GDM1 (cell line): ENCODE measurements at regions not wholly inside any gene's neighbourhood (a gene's known extent, or its start where the extent isn't known, plus 50 kb on each side); places are given as distances from the start of the nearest gene placed in this dataset.

Experiments used
- DNase-seq: peaks from one replicate; lab custom pipeline; 2025; lab: John Stamatoyannopoulos, UW

DNA sequence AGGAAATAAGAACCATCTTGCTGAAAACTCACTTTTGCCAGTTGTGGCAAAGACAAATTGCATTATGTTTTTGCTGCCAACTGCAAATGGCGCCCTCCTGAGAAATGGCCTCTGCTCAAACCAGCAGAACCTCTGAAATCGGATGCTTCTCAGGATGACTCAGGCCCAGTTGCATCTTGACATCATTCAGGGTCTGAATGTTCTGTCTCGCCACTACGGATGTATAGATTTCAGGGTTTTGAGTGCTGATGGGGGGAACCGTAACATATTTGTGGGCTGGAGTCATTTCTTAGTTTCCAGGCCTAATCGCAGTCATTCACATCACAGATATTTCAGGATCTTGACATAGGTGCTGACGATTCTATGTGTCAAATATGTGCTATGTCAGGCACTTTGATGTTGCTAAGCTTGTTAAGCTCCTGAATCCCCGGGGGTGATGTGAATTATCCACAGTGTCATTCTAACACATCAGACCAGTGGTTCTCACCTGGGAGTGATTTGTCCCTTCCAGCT lies 207.1 kb downstream of the NFATC2 start:
- DNase-seq, result no peak

DNA sequence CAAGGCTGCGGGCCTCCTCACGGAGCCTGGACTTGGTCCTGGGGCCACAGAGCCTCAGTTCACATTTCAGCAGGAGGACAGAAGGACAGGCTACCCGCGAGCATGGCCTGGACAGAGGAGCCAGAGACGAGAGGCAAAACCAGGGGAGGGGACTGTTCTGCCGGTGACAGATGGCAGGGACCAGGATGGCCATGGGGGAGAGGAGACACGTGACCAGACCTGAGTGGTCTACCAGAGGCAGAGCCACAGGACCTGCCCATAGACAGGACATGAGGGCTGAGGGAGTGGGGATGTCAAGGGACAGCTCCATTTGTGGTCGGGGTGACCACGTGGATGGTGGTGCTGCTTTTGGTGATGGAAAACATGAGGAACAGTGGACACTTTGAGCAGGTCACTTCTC lies 207.9 kb downstream of the NFATC2 start:
- no peak for DNase-seq

DNA sequence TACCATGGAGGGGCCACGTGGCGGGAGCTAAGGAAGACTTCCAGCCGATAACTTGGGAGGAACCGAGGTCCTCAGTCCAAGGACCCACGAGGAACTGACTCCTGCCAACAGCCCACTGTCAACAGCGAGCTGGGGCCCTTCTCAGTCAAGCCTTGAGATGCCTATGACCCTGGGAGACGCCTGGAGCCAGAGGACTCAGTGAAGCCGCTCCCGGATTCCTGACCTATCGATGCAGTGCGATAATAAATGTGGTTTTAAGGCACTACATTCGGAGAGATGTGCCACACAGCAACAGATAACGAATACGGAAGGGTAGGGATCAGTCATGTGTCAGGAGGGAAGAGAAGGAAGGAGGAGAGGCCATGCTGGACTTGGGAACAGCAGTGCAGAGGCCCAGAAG lies 208.5 kb downstream of the NFATC2 start:
- no peak for DNase-seq

DNA sequence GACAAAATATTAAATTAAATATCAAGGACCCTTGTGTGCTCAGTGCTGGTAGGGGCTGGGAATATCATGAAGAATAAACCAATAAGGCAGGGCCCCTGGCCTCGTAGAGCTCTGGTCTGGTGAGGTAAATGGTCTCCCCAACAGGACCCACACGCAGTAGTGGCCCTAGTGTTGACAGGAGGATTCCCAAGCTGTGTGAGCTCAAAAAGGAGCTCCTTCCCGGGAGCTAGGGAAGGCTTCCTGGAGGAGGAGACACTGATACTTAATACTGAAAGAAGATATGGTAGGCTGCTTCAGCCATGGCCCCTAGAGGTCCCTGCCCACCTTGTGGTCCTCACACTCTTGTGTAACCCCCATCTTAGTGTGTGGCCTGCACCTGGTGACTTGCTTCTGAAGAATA lies 209.1 kb downstream of the NFATC2 start:
- no peak for DNase-seq

DNA sequence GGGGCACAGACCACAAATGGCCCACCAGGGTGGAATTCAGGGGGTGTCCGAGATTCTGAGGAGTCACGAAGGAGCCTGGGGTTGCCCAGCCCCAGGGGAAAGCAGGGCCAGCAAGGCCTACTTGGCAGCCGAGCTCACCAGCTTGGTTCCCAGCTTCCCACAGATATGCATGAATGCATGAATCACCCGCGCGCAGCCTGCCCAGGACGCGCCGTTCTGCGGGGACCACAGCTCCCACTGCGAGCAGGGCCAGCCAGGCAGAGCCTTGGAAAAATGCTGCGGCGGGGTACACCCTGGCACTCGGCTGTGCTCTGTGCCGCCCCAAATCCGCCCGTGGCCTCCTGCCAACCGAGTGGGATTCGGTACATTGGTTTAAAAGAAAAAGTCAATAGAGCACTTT lies 211.0 kb downstream of the NFATC2 start:
- DNase-seq, result no peak

DNA sequence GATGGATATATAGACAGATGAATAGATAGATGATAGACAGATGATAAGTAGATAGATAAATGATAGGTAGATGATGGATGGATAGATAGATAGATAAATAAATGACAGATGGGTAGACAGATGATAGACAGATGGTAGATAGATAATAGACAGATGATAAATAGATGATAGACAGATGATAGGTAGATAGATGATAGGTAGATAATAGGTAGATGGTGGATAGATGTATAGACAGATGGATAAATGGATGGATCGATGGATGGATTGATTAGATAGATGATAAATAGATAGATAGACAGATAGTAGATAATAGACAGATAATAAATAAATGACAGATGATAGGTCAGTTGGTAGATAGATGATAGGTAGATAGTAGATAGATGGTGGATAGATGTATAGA lies 212.7 kb downstream of the NFATC2 start:
- DNase-seq, result no peak

DNA sequence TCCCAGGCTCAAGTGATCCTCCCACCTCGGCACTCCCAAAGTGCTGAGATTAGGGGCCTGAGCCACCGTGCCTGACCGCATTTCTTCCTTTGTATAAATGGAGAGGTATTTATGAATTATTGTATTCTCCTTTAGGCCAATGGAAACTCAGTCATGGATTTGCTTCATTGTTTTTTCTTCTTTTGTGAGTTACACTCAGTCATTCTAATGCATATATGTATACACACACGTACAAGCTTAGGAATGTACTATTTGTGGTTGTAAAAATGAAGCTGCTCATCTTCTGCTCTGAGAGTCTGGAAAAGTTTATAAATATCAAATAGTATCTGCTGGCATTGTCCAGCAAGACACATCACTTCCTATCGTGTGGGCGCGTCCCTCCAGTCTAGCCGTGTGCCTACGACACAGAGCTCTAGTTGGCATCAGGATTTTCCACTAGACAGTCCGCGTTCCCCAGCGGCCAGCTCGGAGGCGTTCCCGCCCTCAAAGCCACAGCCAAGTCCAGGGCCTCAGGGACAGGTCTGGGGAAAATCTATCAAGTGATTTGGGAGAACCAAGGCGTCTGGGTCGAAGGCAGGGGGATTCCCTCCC lies 215.2 kb downstream of the NFATC2 start:
- DNase-seq, result no peak

DNA sequence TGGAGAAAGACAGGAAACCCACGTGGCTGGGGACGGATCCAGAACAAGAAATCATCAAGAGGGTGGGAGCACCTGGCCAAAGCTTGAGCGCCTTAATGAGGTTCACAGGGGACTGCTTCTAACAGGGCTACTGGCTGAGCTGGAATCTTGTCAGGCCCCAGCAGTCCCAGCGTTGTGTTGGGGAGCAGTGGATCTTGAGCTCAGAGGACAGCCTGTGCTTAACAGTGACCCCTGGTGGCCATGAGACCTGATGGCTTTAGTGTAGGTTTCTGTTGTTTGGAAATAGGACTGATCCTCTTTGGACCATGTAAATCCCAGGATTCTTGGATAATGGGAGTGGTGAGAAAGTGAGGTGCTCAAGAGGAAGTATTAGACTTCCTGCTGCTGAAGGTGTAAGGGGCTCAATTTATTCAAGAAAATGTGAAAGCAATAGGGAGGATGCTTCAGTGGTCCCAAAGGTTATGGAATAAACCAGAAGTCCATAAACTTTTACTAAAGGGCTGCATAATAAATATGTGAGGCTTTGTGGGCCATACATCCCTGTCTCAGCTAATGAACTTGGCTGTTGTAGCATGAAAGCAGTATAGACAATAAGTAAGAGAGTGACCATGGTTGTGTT lies 216.2 kb downstream of the NFATC2 start:
- peak; percentile 38 for DNase-seq

DNA sequence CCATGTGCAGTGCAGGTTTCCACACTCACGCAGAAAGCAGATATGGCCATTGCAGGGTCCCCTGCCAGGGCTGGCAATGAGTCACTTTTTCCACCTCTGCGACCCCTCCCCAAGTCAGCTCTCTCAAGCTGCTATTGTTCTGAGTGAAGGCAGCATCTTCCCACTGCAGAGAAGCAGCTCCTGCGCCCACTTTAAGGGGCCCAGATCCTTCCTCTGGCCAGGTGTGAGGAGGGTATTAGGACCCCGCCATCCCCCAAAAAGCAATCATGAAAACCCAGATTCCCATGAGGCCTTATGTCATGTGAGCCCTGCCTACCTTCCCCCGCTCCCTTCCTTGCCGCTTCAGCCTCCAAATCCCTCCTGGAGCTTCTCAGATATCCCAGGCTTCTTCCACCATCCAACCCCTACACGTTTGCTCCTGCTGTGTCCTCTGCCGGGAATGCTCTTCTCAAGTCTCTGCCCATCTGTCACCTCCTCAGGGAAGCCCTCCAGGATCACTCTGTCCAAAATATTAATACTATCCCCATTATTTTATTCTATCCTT lies 220.3 kb downstream of the NFATC2 start:
- no peak for DNase-seq

DNA sequence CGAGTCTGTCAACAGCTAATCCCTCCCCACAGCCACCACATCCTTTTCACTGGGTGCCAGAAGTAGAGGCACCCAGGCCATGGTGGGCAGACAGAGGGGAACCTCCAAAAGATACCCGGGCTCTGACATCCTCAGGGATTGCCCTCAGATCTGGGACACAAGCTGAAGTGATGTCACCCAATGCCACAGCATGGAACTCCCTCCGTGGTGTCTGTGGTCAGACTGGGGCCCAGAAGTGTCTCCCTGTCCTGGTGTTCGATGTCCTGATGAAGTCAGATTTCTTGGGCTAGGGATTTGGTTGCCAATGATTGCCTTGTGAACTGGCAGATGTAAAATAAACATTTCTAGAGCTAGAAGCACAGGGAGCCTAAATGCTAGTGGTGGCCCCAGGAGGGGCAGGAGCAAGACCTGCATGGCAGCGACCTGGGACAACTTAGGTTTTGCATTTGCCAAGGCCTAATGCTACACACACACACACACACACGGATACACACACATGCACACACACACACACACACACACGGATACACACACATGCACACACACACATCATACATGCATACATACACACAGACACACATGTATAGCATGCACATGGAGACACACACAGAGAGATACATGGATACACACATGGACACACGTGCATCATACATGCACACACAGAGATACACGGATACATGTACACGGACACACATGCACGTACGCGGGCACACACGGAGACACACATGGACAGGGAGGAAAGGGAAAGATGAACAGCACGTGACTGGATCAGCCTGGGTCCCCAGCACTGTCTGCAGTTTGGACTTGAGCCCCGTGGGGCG lies 221.0 kb downstream of the NFATC2 start:
- DNase-seq, result no peak

DNA sequence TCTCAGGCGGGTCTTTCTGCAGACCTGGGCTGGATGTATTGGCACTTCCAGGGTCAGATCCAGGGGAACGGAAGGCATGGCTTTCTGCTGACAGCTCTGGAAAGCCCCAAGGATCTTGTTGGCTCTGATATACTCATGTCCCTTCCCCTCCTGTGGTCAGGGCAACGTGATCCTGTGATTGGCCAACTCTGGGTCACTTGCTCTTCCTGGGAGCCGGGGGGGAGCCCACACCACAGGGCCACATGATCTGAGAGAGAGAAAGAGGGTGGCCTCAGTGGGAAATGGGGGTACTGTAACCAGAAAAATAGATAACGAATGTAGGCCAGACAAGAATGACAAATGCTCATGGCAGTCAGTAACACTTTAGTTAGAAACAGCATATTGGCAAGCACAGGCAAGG lies 223.0 kb downstream of the NFATC2 start:
- no peak for DNase-seq

DNA sequence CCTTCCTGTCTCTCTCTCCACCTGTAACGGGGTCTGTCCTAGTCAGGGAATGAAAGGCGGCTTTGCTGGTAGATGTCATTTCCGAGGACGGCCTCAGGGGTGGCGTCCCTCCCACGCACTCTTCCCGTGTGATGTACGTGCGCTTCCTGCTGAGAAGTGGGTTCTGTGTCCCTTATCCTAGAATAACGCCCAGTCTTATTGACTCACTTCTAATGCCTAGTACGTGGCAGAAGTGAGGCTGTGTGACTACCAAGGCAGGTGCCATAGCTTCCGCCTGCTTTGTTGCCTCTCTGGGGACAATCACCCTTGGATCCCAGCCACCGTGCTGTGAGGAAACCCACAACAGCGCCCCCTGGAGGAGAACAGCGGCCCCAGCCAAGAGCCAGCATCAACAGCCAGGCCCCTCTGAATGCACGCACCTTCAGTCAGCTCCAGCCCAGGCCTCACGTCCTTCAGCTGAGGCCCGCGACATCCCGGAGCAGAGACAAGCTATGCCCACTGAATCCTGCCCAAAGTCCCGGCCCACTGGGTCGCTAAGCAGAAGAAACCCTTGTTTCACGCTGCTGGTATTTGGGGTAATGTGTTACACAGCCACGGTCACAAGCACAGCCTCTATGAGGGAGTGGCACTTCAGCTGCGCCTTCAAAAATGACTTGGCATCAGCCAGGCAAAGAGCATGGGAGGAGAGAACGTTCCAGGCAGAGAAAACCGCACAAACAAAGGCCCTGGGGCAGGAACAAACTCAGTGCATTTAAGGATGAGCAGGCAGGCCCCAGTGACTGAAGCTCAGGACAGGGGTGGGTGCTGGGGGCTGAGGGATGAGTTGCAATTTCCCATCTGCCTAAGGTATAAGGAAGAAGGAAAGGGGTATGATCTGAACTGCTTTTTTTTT lies 224.2 kb downstream of the NFATC2 start:
- DNase-seq, result no peak

DNA sequence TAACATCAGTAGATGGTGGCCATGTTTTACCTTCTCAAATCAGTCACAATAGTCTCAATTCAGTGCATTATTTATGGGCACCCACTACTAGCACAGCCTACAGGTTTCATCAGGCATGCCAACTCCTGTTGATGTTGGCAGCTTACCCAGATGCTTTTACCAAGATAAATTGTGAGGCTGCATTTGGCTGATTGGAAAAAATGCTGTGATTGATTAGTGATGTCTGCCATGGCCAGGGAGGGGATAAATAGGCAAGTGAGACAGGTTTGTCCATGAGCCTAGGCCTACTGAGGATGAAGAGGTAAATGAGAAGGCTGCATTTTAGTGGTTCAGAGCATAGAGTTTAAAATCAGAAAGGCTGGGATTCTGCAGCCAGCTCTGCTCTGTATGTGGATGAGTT lies 227.1 kb downstream of the NFATC2 start:
- DNase-seq, result no peak

DNA sequence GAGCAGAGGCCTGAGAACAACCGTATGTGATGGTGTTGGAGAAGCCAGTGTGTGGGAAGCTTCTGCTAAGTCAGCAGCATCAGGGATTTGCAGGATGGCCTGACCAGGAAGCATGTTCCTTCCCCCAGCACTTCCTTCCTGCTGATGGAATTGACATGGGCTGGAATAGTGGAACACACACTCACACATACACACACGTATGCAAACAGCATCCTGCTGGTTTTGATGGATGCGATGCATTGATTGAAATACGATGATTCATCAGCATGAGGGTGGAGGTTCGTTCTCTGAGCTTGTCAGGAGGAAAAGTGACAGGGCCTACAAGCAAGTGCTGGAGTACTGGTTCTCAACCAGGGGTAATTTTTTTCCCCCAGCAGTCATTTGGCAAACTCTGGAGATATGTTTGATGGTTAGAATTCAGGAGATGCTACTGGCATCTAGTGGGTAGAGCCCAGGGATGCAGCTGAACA lies 229.1 kb downstream of the NFATC2 start:
- DNase-seq, result no peak

DNA sequence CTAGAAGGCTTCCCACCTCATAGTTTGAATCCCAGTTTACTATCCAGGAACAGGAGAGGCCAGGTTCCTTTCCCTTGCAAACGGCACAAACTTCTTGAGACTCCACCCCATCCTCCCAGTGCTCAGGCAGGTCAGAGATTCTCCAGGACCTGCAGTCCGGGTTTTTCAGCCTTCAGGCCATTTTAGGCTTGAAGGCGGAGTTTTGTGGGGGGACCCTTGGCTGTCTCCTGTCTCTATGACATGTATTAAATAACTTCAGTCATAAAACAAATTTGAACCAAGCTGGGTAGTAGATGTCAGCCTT lies 230.1 kb downstream of the NFATC2 start:
- DNase-seq, result no peak

DNA sequence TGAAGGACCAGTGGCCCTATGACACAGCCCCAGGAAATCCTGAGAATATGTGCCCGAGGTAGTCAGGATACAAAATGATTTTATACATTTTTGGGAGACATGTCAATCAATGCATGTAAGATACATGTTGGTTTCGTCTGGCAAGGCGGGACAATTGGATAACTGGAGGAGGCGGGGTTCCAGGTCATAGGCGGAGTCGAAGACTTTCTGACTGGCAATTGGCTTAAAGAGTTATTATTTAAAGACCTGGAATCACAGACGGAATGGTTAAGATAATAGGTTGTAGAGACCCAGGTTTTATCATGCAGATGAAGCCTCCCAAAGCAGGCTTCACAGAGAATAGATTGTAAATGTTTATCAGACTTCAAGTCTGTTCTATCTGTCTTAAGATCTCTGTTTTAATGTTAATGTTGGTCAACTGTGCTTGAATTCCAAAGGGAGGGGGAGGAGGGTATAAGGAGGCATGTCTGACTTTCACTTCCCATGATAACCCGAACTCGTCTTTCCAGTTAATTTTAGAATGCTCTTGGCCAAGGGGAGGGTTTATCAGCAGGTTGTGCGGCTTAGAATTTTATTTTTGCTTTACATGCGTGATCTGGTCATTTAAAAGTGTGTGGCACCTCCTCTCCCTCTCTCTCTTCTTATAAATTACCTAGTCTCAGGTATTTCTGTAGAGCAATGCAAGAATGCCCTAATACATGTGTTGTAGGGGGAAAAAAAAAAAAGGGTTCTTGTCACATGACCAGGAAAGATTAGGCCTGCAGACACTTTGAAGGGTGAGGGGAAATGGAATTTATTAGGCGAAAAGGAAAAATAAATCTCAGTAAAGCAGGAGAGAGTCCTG lies 230.7 kb downstream of the NFATC2 start:
- no peak for DNase-seq

DNA sequence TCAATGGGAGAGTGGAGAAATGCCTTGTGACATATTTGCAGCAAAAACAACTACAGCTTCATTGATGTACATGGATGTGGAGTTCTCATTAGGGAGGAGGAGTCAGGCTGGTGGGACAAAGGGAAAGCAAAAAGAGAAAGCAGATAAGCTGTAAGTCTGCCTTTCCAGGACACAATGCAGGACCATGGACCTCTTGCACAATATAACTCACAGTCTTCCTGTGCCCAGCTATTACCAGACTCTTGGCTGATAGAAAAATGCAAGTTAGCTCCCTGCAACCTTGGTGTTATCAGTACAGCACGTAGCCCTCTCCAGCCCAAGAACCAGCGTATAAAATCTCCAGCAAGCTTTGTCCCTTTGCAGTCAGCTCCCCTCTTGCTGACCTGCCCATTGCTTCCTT lies 232.3 kb downstream of the NFATC2 start:
- DNase-seq, result no peak

DNA sequence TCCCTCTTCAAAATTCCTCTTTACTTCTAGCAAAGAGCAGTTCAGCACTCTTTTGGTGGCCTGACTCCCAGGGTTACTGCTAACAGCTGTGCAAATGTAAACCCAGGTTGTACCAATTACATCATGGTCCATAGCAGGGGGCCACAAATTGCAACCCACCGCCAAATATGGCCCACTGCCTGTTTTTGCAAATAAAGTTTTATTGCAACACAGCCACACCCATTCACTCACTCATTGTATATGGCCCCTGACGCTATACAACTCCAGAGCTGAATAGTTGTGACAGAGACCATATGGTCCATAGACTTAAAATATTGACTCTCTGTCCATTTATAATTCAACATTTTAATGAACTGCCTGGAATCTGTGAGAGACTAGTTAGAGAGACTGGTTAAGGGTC lies 233.4 kb downstream of the NFATC2 start:
- no peak for DNase-seq

DNA sequence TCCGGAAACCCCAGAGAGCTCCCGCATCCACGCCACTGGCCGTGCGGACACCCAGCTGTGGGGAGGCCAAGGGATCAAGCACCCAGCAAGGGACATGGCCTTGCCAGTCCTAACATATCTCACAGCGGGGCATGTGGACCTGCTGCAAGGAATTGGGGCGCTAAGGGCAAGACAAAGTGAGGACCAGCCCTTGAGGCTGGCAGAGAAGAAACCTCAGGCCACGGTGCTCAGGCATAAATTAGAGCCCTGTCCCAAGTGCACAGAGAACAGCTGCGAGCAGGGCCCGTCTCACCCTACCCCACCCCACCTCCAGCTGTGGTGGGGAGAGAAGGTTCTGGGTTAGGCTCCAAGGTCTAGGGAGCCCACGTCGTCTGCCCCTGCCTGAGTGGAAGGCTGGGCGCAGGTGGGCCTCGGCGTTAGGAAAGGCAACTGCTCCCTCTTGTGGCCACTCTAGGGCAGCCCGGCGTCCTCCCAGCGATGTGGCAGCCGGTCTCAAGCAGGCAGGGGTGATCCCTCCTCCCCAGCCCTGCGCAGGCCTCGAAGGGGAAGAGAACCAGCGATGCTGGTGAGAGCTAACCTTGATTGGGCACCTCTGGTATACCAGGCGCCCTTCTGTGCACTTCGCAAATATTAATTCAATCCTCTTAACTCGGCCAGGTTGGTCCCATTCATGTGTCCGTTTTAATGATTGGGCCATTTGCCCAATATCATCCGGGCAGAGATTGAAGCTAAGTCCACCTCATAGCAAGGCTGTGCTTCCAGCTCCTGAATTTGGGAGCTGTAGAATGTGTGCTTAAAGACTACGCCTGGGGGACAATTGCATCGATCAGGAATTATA lies 235.8 kb downstream of the NFATC2 start:
- peak; percentile 52 for DNase-seq

DNA sequence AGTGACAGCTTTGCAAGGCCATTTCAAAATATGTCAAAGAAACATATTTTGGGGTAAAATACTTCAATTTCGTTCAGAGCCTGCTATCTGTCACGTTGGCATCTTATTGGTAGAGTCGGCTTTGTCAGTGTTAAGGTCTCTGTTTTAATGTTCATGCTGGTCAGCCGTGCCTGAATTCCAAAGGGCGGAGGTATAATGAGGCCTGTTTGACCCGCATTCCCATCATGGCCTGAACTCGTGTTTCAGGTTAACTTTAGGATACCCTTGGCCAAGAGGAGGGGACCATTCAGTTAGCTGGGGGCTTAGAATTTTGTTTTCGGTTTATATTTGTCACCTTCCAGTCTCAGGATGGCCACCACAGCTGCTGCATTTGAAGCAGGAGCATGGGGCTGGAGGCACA lies 236.4 kb downstream of the NFATC2 start:
- DNase-seq, result no peak
